ENCODE measurements at regions not wholly inside any gene's neighbourhood (a gene's known extent, or its start where the extent isn't known, plus 50 kb on each side); places are given as distances from the start of the nearest gene placed in this dataset.

- no peak for TF ChIP-seq POU6F1 (CRISPR knock-in tag; IDR thresholded peaks at IDR 0.05; ENCODE audit: borderline replicate concordance, low read depth)
These were observed 700.3 kb downstream of the DNAH5 start (continued) for GRCh38 chr5:13244151-13244550.

- no peak for TF ChIP-seq BACH2 (CRISPR knock-in tag; IDR thresholded peaks at IDR 0.05; ENCODE audit: borderline replicate concordance)
- no peak for TF ChIP-seq ESRRG (CRISPR knock-in tag; IDR thresholded peaks at IDR 0.05)
- no peak for TF ChIP-seq POU6F1 (CRISPR knock-in tag; IDR thresholded peaks at IDR 0.05; ENCODE audit: borderline replicate concordance, low read depth)
- TF ChIP-seq TSHZ2 (CRISPR knock-in tag; IDR thresholded peaks at IDR 0.05) = no peak
- no peak for TF ChIP-seq PPARA (CRISPR knock-in tag; IDR thresholded peaks at IDR 0.05; ENCODE audit: borderline replicate concordance)
- no peak for TF ChIP-seq ZC3H10 (CRISPR knock-in tag; IDR thresholded peaks at IDR 0.05)
- TF ChIP-seq CSRNP3 (CRISPR knock-in tag; IDR thresholded peaks at IDR 0.05) = no peak
- no peak for TF ChIP-seq ZNF70 (CRISPR knock-in tag; IDR thresholded peaks at IDR 0.05)
- TF ChIP-seq CREB5 (CRISPR knock-in tag; IDR thresholded peaks at IDR 0.05; ENCODE audit: low read depth) = no peak
- no peak for TF ChIP-seq TCF4 (CRISPR knock-in tag; IDR thresholded peaks at IDR 0.05; ENCODE audit: borderline replicate concordance)
- TF ChIP-seq ISL1 (CRISPR knock-in tag; IDR thresholded peaks at IDR 0.05) = no peak
- no peak for TF ChIP-seq PATZ1 (CRISPR knock-in tag; IDR thresholded peaks at IDR 0.05; ENCODE audit: borderline replicate concordance)
- no peak for TF ChIP-seq RARB (CRISPR knock-in tag; IDR thresholded peaks at IDR 0.05)
- TF ChIP-seq TOX (CRISPR knock-in tag; IDR thresholded peaks at IDR 0.05; ENCODE audit: borderline replicate concordance) = no peak
- no peak for ATAC-seq
These were observed 717.0 kb downstream of the DNAH5 start for GRCh38 chr5:13227513-13227912.

GRCh38 chr5:13218518-13218917, 726.0 kb downstream of the DNAH5 start:
- peak; percentile 81 for ATAC-seq
- TF ChIP-seq ZFP30 (CRISPR knock-in tag; IDR thresholded peaks at IDR 0.05) (no peak), ZNF8 (CRISPR knock-in tag; IDR thresholded peaks at IDR 0.05) (no peak), ZFP3 (CRISPR knock-in tag; IDR thresholded peaks at IDR 0.05) (no peak), ZNF70 (CRISPR knock-in tag; IDR thresholded peaks at IDR 0.05) (no peak), ISL1 (CRISPR knock-in tag; IDR thresholded peaks at IDR 0.05) (no peak), GLIS3 (CRISPR knock-in tag; IDR thresholded peaks at IDR 0.05) (no peak), ESRRG (CRISPR knock-in tag; IDR thresholded peaks at IDR 0.05) (no peak), TSHZ2 (CRISPR knock-in tag; IDR thresholded peaks at IDR 0.05) (no peak), SNAI2 (CRISPR knock-in tag; IDR thresholded peaks at IDR 0.05) (no peak), CREB5 (CRISPR knock-in tag; IDR thresholded peaks at IDR 0.05; ENCODE audit: low read depth) (no peak), CSRNP3 (CRISPR knock-in tag; IDR thresholded peaks at IDR 0.05) (no peak), TOX (CRISPR knock-in tag; IDR thresholded peaks at IDR 0.05; ENCODE audit: borderline replicate concordance) (no peak), TCF4 (CRISPR knock-in tag; IDR thresholded peaks at IDR 0.05; ENCODE audit: borderline replicate concordance) (no peak), CSDC2 (CRISPR knock-in tag; IDR thresholded peaks at IDR 0.05) (no peak)

All from SK-N-SH treated with all-trans-retinoic acid at 6 μM for 48 hours (cell line).